NOMO-1 treated with dmso at 0.1 percent for 144 hours (cell line): ENCODE measurements at regions not wholly inside any gene's neighbourhood (a gene's known extent, or its start where the extent isn't known, plus 50 kb on each side); places are given as distances from the start of the nearest gene placed in this dataset.

Experiments used
- DNase-seq: peaks from one replicate; lab custom pipeline; 2025; ENCODE audit not compliant: unreplicated experiment; lab: John Stamatoyannopoulos, UW

- no peak for DNase-seq
These were observed 205.6 kb upstream of the PROK2 start for GRCh38 chr3:71990545-71990944.

- no peak for DNase-seq
These were observed 204.2 kb upstream of the PROK2 start for GRCh38 chr3:71989165-71989564.

- DNase-seq, result peak; percentile 74
These were observed 202.9 kb upstream of the PROK2 start for GRCh38 chr3:71987828-71988227.

GRCh38 chr3:71987089-71987735, 202.3 kb upstream of the PROK2 start:
- DNase-seq, result no peak

- DNase-seq, result no peak
These were observed 201.7 kb upstream of the PROK2 start for GRCh38 chr3:71986606-71987005.

GRCh38 chr3:71984843-71985613, 200.1 kb upstream of the PROK2 start:
- DNase-seq, result no peak

GRCh38 chr3:71983694-71984093, 198.7 kb upstream of the PROK2 start:
- DNase-seq, result no peak

GRCh38 chr3:71982506-71983258, 197.7 kb upstream of the PROK2 start:
- peak; percentile 14 for DNase-seq

- no peak for DNase-seq
These were observed 194.2 kb upstream of the PROK2 start for GRCh38 chr3:71979175-71979574.

- no peak for DNase-seq
These were observed 193.3 kb upstream of the PROK2 start for GRCh38 chr3:71978150-71978721.

- DNase-seq, result no peak
These were observed 192.6 kb upstream of the PROK2 start for GRCh38 chr3:71977525-71977924.

- DNase-seq, result no peak
These were observed 190.6 kb upstream of the PROK2 start for GRCh38 chr3:71975573-71975972.

- no peak for DNase-seq
These were observed 189.8 kb upstream of the PROK2 start for GRCh38 chr3:71974786-71975185.

- DNase-seq, result no peak
These were observed 188.5 kb upstream of the PROK2 start for GRCh38 chr3:71973274-71974030.

- no peak for DNase-seq
These were observed 187.1 kb upstream of the PROK2 start for GRCh38 chr3:71972031-71972430.

- no peak for DNase-seq
These were observed 183.6 kb upstream of the PROK2 start for GRCh38 chr3:71968544-71968943.

GRCh38 chr3:71966185-71966584, 181.2 kb upstream of the PROK2 start:
- no peak for DNase-seq

- DNase-seq, result no peak
These were observed 179.2 kb upstream of the PROK2 start for GRCh38 chr3:71964170-71964569.

- no peak for DNase-seq
These were observed 177.8 kb upstream of the PROK2 start for GRCh38 chr3:71962561-71963240.

- DNase-seq, result no peak
These were observed 176.9 kb upstream of the PROK2 start for GRCh38 chr3:71961891-71962290.
